Activated CD4-positive, alpha-beta T cell treated with anti-CD3 and anti-CD28 coated beads for 24 hours (primary cell): ENCODE measurements at regions not wholly inside any gene's neighbourhood (a gene's known extent, or its start where the extent isn't known, plus 50 kb on each side); places are given as distances from the start of the nearest gene placed in this dataset.
"Not testable (repeated sequence)": the region's sequence is repeated elsewhere in the genome, so short reads cannot be mapped to it uniquely, and the experiment has no call there.

Experiments used
- DNase-seq, 2 donors: peaks; one replicate each; pipeline ENCODE4 v3.0.0-alpha.2; 2020; ENCODE audit warnings: low read depth in 2 of 2

- DNase-seq: no peak
These were observed 355.9 kb upstream of the AGA start for GRCh38 chr4:177798161-177798560.

GRCh38 chr4:177802162-177802561 lies 359.9 kb upstream of the AGA start:
- DNase-seq: no peak

- DNase-seq: no peak
These were observed 360.4 kb upstream of the AGA start for GRCh38 chr4:177802661-177803060.

GRCh38 chr4:177803151-177803550 lies 360.9 kb upstream of the AGA start:
- no peak for DNase-seq

- no peak for DNase-seq
These were observed 367.6 kb upstream of the AGA start for GRCh38 chr4:177809791-177810190.

GRCh38 chr4:177810220-177810619 lies 368.0 kb upstream of the AGA start:
- DNase-seq: no peak

GRCh38 chr4:177818392-177818791 lies 376.2 kb upstream of the AGA start:
- not testable (repeated sequence) for DNase-seq

GRCh38 chr4:177826973-177827372 lies 384.7 kb upstream of the AGA start:
- DNase-seq: no peak

- DNase-seq: no peak
These were observed 399.0 kb upstream of the AGA start for GRCh38 chr4:177841258-177841657.

GRCh38 chr4:177853229-177853628 lies 411.0 kb upstream of the AGA start:
- DNase-seq: no peak

GRCh38 chr4:177855507-177856197 lies 413.4 kb upstream of the AGA start:
- no peak for DNase-seq

- no peak for DNase-seq
These were observed 417.9 kb upstream of the AGA start for GRCh38 chr4:177860171-177860570.

- DNase-seq: no peak
These were observed 419.4 kb upstream of the AGA start for GRCh38 chr4:177861551-177862094.

GRCh38 chr4:177862541-177863176 lies 420.4 kb upstream of the AGA start:
- DNase-seq: no peak

GRCh38 chr4:177879851-177880250 lies 437.6 kb upstream of the AGA start:
- DNase-seq: no peak

- no peak for DNase-seq
These were observed 452.9 kb upstream of the AGA start for GRCh38 chr4:177895136-177895535.

GRCh38 chr4:177901786-177902185 lies 459.5 kb upstream of the AGA start:
- no peak for DNase-seq

- DNase-seq: no peak
These were observed 460.1 kb upstream of the AGA start for GRCh38 chr4:177902386-177902785.

- no peak for DNase-seq
These were observed 465.6 kb upstream of the AGA start for GRCh38 chr4:177907736-177908424.

GRCh38 chr4:177921715-177922114 lies 479.5 kb upstream of the AGA start:
- DNase-seq: no peak

- no peak for DNase-seq
These were observed 481.7 kb upstream of the AGA start for GRCh38 chr4:177923888-177924287.

- DNase-seq: no peak
These were observed 494.8 kb upstream of the AGA start for GRCh38 chr4:177937041-177937440.

- no peak for DNase-seq
These were observed 496.0 kb upstream of the AGA start for GRCh38 chr4:177938226-177938625.
